Kidney epithelial cell (primary cell): ENCODE measurements at regions not wholly inside any gene's neighbourhood (a gene's known extent, or its start where the extent isn't known, plus 50 kb on each side); places are given as distances from the start of the nearest gene placed in this dataset.

Experiments
- DNase-seq: peaks from one replicate; pipeline ENCODE4 v3.0.0-alpha.2; 2010; ENCODE audit warnings: low read depth
- H3K27me3 ChIP-seq: 2 replicates; pipeline ENCODE4 v1.6.0; 2011; ENCODE audit warnings: low read length; ENCODE audit not compliant: control insufficient read depth, insufficient read depth
- H3K36me3 ChIP-seq: 2 replicates; pipeline ENCODE4 v1.5.1; 2011; ENCODE audit warnings: low read length; ENCODE audit not compliant: control insufficient read depth, insufficient read depth
- H3K4me3 ChIP-seq: 2 replicates; pipeline ENCODE4 v1.5.1; 2011; ENCODE audit warnings: low read depth, mild to moderate bottlenecking, control low read depth, low read length
- CTCF ChIP-seq: IDR thresholded peaks from 2 replicates; pipeline ENCODE4 v1.5.1; 2011; ENCODE audit warnings: mild to moderate bottlenecking, moderate library complexity, low read length, control low read depth, inconsistent platforms; ENCODE audit not compliant: insufficient read depth, poor library complexity, severe bottlenecking

- no peak for TF ChIP-seq CTCF
- Histone ChIP-seq H3K36me3 (no peaks in the 10 kb centered on the region), H3K4me3 (no peak overlapping the region), H3K27me3 (peaks cover 10% of the 10 kb centered on the region)
- no peak for DNase-seq
These were observed 136.2 kb downstream of the CPZ start for GRCh38 chr4:8728536-8729407.

GRCh38 chr4:8727546-8728510 lies 135.3 kb downstream of the CPZ start:
- no peak overlapping the region for H3K4me3 ChIP-seq
- TF ChIP-seq CTCF = no peak
- H3K36me3 ChIP-seq = no peaks in the 10 kb centered on the region
- peaks cover 10% of the 10 kb centered on the region for H3K27me3 ChIP-seq
- DNase-seq = no peak

- H3K4me3 ChIP-seq = no peak overlapping the region
- no peak for TF ChIP-seq CTCF
- no peaks in the 10 kb centered on the region for H3K36me3 ChIP-seq
- DNase-seq = no peak
- peaks cover 10% of the 10 kb centered on the region for H3K27me3 ChIP-seq
These were observed 134.6 kb downstream of the CPZ start for GRCh38 chr4:8727131-8727530.

GRCh38 chr4:8726344-8726851 lies 133.8 kb downstream of the CPZ start:
- Histone ChIP-seq H3K36me3 (no peaks in the 10 kb centered on the region), H3K4me3 (no peak overlapping the region), H3K27me3 (peaks cover 10% of the 10 kb centered on the region)
- no peak for DNase-seq
- TF ChIP-seq CTCF = no peak

- DNase-seq = no peak
- TF ChIP-seq CTCF = no peak
- no peak overlapping the region for H3K4me3 ChIP-seq
- peaks cover 10% of the 10 kb centered on the region for H3K27me3 ChIP-seq
- H3K36me3 ChIP-seq = no peaks in the 10 kb centered on the region
These were observed 133.3 kb downstream of the CPZ start for GRCh38 chr4:8725845-8726244.
